IPS-20b (cell line): ENCODE measurements at regions not wholly inside any gene's neighbourhood (a gene's known extent, or its start where the extent isn't known, plus 50 kb on each side); places are given as distances from the start of the nearest gene placed in this dataset.

Experiments used
- H3K27ac ChIP-seq: one replicate; pipeline ENCODE4 v1.5.1; 2013; ENCODE audit warnings: low read length
- H3K27me3 ChIP-seq: 2 replicates; pipeline ENCODE4 v1.6.1; 2013; ENCODE audit warnings: mild to moderate bottlenecking, low read length, inconsistent platforms; ENCODE audit not compliant: insufficient read depth
- H3K36me3 ChIP-seq: 2 replicates; pipeline ENCODE4 v1.6.1; 2013; ENCODE audit warnings: low read depth, mild to moderate bottlenecking, inconsistent platforms, low read length, moderate library complexity; ENCODE audit not compliant: insufficient read depth
- H3K4me1 ChIP-seq: 2 replicates; pipeline ENCODE4 v1.6.1; 2013; ENCODE audit warnings: mild to moderate bottlenecking, control low read depth, inconsistent platforms, low read length, moderate library complexity; ENCODE audit not compliant: insufficient read depth
- H3K4me3 ChIP-seq: 2 replicates; pipeline ENCODE4 v1.5.1; 2013; ENCODE audit warnings: mild to moderate bottlenecking, low read length, inconsistent platforms
- H3K9ac ChIP-seq: 2 replicates; pipeline ENCODE4 v1.6.1; 2013; ENCODE audit warnings: low read depth, mild to moderate bottlenecking, inconsistent platforms, low read length, moderate library complexity
- H3K9me3 ChIP-seq: 2 replicates; pipeline ENCODE4 v1.6.1; 2013; ENCODE audit warnings: mild to moderate bottlenecking, low read depth, low read length, inconsistent platforms; ENCODE audit not compliant: insufficient read depth

- Histone ChIP-seq H3K27ac (no peak overlapping the region), H3K9me3 (peaks cover 6% of the 10 kb centered on the region; the same call in 1 of the 2 replicates), H3K9ac (no peak overlapping the region)
Measured at GRCh38 chr9:91157883-91158282, 203.8 kb downstream of the AUH start.

GRCh38 chr9:91158286-91158685, 203.4 kb downstream of the AUH start:
- H3K9me3 ChIP-seq, result peaks cover 2% of the 10 kb centered on the region; the same call in 1 of the 2 replicates
- H3K27me3 ChIP-seq, result no peaks in the 10 kb centered on the region
- H3K9ac ChIP-seq, result no peak overlapping the region
- H3K4me1 ChIP-seq, result peaks cover 11% of the 10 kb centered on the region
- H3K27ac ChIP-seq, result no peak overlapping the region
- H3K4me3 ChIP-seq, result no peak overlapping the region
- no peaks in the 10 kb centered on the region for H3K36me3 ChIP-seq

More at GRCh38 chr9:91157883-91158282, 203.8 kb downstream of the AUH start:
- Histone ChIP-seq H3K4me1 (peaks cover 7% of the 10 kb centered on the region), H3K36me3 (no peaks in the 10 kb centered on the region), H3K4me3 (no peak overlapping the region), H3K27me3 (no peaks in the 10 kb centered on the region)

GRCh38 chr9:91158946-91159345, 202.8 kb downstream of the AUH start:
- H3K27ac ChIP-seq, result no peak overlapping the region
- H3K9ac ChIP-seq, result no peak overlapping the region
- peaks cover 11% of the 10 kb centered on the region for H3K4me1 ChIP-seq
- H3K4me3 ChIP-seq, result no peak overlapping the region
- no peaks in the 10 kb centered on the region for H3K27me3 ChIP-seq
- no peaks in the 10 kb centered on the region for H3K9me3 ChIP-seq
- no peaks in the 10 kb centered on the region for H3K36me3 ChIP-seq

- no peak overlapping the region for H3K4me3 ChIP-seq
- peaks cover 11% of the 10 kb centered on the region for H3K4me1 ChIP-seq
- no peak overlapping the region for H3K9ac ChIP-seq
- no peaks in the 10 kb centered on the region for H3K9me3 ChIP-seq
- H3K36me3 ChIP-seq, result no peaks in the 10 kb centered on the region
- H3K27ac ChIP-seq, result no peak overlapping the region
- no peaks in the 10 kb centered on the region for H3K27me3 ChIP-seq
Measured at GRCh38 chr9:91159664-91160121, 202.0 kb downstream of the AUH start.

- Histone ChIP-seq H3K4me3 (no peak overlapping the region), H3K36me3 (no peaks in the 10 kb centered on the region), H3K27ac (no peak overlapping the region), H3K9me3 (no peaks in the 10 kb centered on the region), H3K4me1 (peaks cover 11% of the 10 kb centered on the region), H3K9ac (no peak overlapping the region), H3K27me3 (no peaks in the 10 kb centered on the region)
Measured at GRCh38 chr9:91160181-91160580, 201.5 kb downstream of the AUH start.

- no peak overlapping the region for H3K27ac ChIP-seq
Measured at GRCh38 chr9:91160599-91161464, 200.9 kb downstream of the AUH start.

GRCh38 chr9:91161465-91162300, 200.0 kb downstream of the AUH start:
- Histone ChIP-seq H3K4me1 (peaks cover 11% of the 10 kb centered on the region), H3K9me3 (no peaks in the 10 kb centered on the region), H3K27ac (no peak overlapping the region), H3K4me3 (no peak overlapping the region), H3K27me3 (no peaks in the 10 kb centered on the region), H3K9ac (no peak overlapping the region; the same call in 1 of the 2 replicates), H3K36me3 (no peaks in the 10 kb centered on the region)

More at GRCh38 chr9:91160599-91161464, 200.9 kb downstream of the AUH start:
- Histone ChIP-seq H3K9me3 (no peaks in the 10 kb centered on the region), H3K4me1 (peaks cover 11% of the 10 kb centered on the region), H3K9ac (no peak overlapping the region), H3K27me3 (no peaks in the 10 kb centered on the region), H3K36me3 (no peaks in the 10 kb centered on the region), H3K4me3 (no peak overlapping the region)

GRCh38 chr9:91162311-91162710, 199.4 kb downstream of the AUH start:
- no peaks in the 10 kb centered on the region for H3K9me3 ChIP-seq
- no peaks in the 10 kb centered on the region for H3K27me3 ChIP-seq
- peaks cover 13% of the 10 kb centered on the region for H3K4me1 ChIP-seq
- H3K27ac ChIP-seq, result no peak overlapping the region
- no peak overlapping the region for H3K4me3 ChIP-seq
- no peaks in the 10 kb centered on the region for H3K36me3 ChIP-seq
- H3K9ac ChIP-seq, result no peak overlapping the region

GRCh38 chr9:91162784-91163443, 198.8 kb downstream of the AUH start:
- Histone ChIP-seq H3K27ac (no peak overlapping the region), H3K9me3 (no peaks in the 10 kb centered on the region), H3K36me3 (no peaks in the 10 kb centered on the region), H3K9ac (no peak overlapping the region), H3K4me1 (peaks cover 13% of the 10 kb centered on the region), H3K4me3 (no peak overlapping the region), H3K27me3 (no peaks in the 10 kb centered on the region)

GRCh38 chr9:91163444-91163772, 198.3 kb downstream of the AUH start:
- H3K4me3 ChIP-seq, result no peak overlapping the region

GRCh38 chr9:91163773-91164471, 197.8 kb downstream of the AUH start:
- Histone ChIP-seq H3K36me3 (no peaks in the 10 kb centered on the region), H3K27me3 (no peaks in the 10 kb centered on the region), H3K4me3 (no peak overlapping the region), H3K9ac (no peak overlapping the region), H3K9me3 (no peaks in the 10 kb centered on the region), H3K4me1 (peaks cover 13% of the 10 kb centered on the region), H3K27ac (no peak overlapping the region)

More at GRCh38 chr9:91163444-91163772, 198.3 kb downstream of the AUH start:
- Histone ChIP-seq H3K36me3 (no peaks in the 10 kb centered on the region), H3K9ac (no peak overlapping the region), H3K27ac (no peak overlapping the region), H3K4me1 (peaks cover 13% of the 10 kb centered on the region), H3K9me3 (no peaks in the 10 kb centered on the region), H3K27me3 (no peaks in the 10 kb centered on the region)
